Stimulated activated CD8-positive, alpha-beta memory T cell treated with anti-CD3 and anti-CD28 coated beads, Interleukin-12 subunit alpha, Interleukin-12 subunit beta, amount 100 ng/mL, for 1 hour (primary cell): ENCODE measurements at regions not wholly inside any gene's neighbourhood (a gene's known extent, or its start where the extent isn't known, plus 50 kb on each side); places are given as distances from the start of the nearest gene placed in this dataset.
"Not testable (repeated sequence)": the region's sequence is repeated elsewhere in the genome, so short reads cannot be mapped to it uniquely, and the experiment has no call there.

Source experiments
- DNase-seq: peaks from one replicate; pipeline ENCODE4 v3.0.0-alpha.2; 2020; ENCODE audit warnings: low read depth

GRCh38 chr3:33919312-33920120 is 121.1 kb downstream of the PDCD6IP start:
- no peak for DNase-seq

GRCh38 chr3:33920511-33920910 is 122.1 kb downstream of the PDCD6IP start:
- DNase-seq, result no peak

- DNase-seq, result no peak
These were observed 123.2 kb downstream of the PDCD6IP start for GRCh38 chr3:33921608-33922007.

- DNase-seq, result no peak
These were observed 128.7 kb downstream of the PDCD6IP start for GRCh38 chr3:33926998-33927605.

- no peak for DNase-seq
These were observed 131.4 kb downstream of the PDCD6IP start for GRCh38 chr3:33929813-33930212.

- DNase-seq, result no peak
These were observed 133.1 kb downstream of the PDCD6IP start for GRCh38 chr3:33931512-33931911.

GRCh38 chr3:33932010-33932764 is 133.8 kb downstream of the PDCD6IP start:
- DNase-seq, result no peak

- no peak for DNase-seq
These were observed 137.9 kb downstream of the PDCD6IP start for GRCh38 chr3:33936171-33936920.

- DNase-seq, result no peak
These were observed 138.6 kb downstream of the PDCD6IP start for GRCh38 chr3:33936921-33937525.

GRCh38 chr3:33937628-33938027 is 139.2 kb downstream of the PDCD6IP start:
- no peak for DNase-seq

GRCh38 chr3:33940149-33940548 is 141.7 kb downstream of the PDCD6IP start:
- DNase-seq, result no peak

GRCh38 chr3:33940736-33941135 is 142.3 kb downstream of the PDCD6IP start:
- DNase-seq, result no peak

GRCh38 chr3:33941804-33942203 is 143.4 kb downstream of the PDCD6IP start:
- no peak for DNase-seq

GRCh38 chr3:33942483-33943150 is 144.2 kb downstream of the PDCD6IP start:
- no peak for DNase-seq

GRCh38 chr3:33943277-33943676 is 144.8 kb downstream of the PDCD6IP start:
- DNase-seq, result no peak

- DNase-seq, result not testable (repeated sequence)
These were observed 148.2 kb downstream of the PDCD6IP start for GRCh38 chr3:33946612-33947011.

GRCh38 chr3:33947272-33948195 is 149.1 kb downstream of the PDCD6IP start:
- no peak for DNase-seq

- DNase-seq, result no peak
These were observed 150.6 kb downstream of the PDCD6IP start for GRCh38 chr3:33949074-33949473.

GRCh38 chr3:33954956-33955355 is 156.5 kb downstream of the PDCD6IP start:
- DNase-seq, result no peak

- DNase-seq, result no peak
These were observed 157.8 kb downstream of the PDCD6IP start for GRCh38 chr3:33956206-33956605.
